Transverse colon (tissue), 3 donors: ENCODE measurements at regions not wholly inside any gene's neighbourhood (a gene's known extent, or its start where the extent isn't known, plus 50 kb on each side); places are given as distances from the start of the nearest gene placed in this dataset.

Experiments used
- CTCF ChIP-seq, 5 experiments: fragments of 200-600 bp in 3 of 5; fragments of 450-650 bp in 2 of 5; sonication (generic) in 3 of 5; IDR thresholded peaks; 1 replicate in 2 of 5; 2 replicates in 3 of 5; pipeline ENCODE4 v1.5.1; 2016 to 2017; ENCODE audit warnings: antibody characterized with exemption in 5 of 5, inconsistent platforms in 3 of 5, mild to moderate bottlenecking in 2 of 5, moderate library complexity in 1 of 5
- POLR2A ChIP-seq: fragments of 450-650 bp; IDR thresholded peaks from one replicate; pipeline ENCODE4 v1.6.1; 2016; ENCODE audit warnings: antibody characterized with exemption, mild to moderate bottlenecking, moderate library complexity

- TF ChIP-seq CTCF (IDR thresholded peaks at IDR 0.05): no peak
- TF ChIP-seq POLR2A: no peak
Observed at GRCh38 chr12:29025937-29026336, 123.1 kb upstream of the FAR2 start.
